ENCODE measurements at regions not wholly inside any gene's neighbourhood (a gene's known extent, or its start where the extent isn't known, plus 50 kb on each side); places are given as distances from the start of the nearest gene placed in this dataset.

DNA sequence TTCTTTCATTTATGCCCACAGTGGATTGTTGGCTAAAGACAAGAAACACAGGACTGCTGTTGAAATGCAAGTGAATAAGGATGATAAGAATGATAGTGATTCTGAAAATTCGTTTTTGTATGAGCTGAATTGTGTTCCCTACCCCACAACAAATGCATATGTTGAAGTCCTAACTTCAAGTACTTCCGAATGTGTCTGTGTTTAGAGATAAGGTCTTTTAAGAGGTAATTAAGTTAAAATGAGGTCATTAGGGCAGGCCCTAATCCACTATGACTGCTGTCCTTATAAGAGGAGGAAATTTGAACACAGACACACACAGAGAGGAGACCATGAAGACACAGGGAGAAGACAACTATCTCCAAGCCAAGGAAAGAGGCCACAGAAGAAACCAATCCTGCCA lies 126.6 kb upstream of the ACSL4 start:
- ChIA-PET CTCF (interaction anchor here (1.0 kb wide), 1 partner anchor 18 kb away, joined by 3 read pairs; no protein-coding TSS in a partner anchor), POLR2A (no interaction called here)
- no peak overlapping the region for H3K27ac Mint-ChIP-seq (ENCODE audit: unreplicated experiment)
- no peaks in the 10 kb centered on the region for H3K36me3 Mint-ChIP-seq (ENCODE audit: insufficient read depth, unreplicated experiment)
- no peak overlapping the region for H3K4me3 ChIP-seq (ENCODE audit: low read depth, low read length)
- intact Hi-C loops (cut with micrococcal nuclease; ENCODE audit: unreplicated experiment) = loop anchor here (5.0 kb wide), 1 partner anchor 127 kb away; the partner anchor contains the start of gene ACSL4
- DNase-seq = no peak
- H3K4me1 ChIP-seq = no peaks in the 10 kb centered on the region
- no peaks in the 10 kb centered on the region for H3K4me1 Mint-ChIP-seq (ENCODE audit: low read depth, unreplicated experiment)
- no peak overlapping the region for H3K4me3 Mint-ChIP-seq (ENCODE audit: unreplicated experiment)
- no peaks in the 10 kb centered on the region for H3K36me3 ChIP-seq (ENCODE audit: control insufficient read depth, insufficient read depth, low read length)
- H3K9me3 Mint-ChIP-seq (ENCODE audit: unreplicated experiment) = no peaks in the 10 kb centered on the region
- H3K27me3 Mint-ChIP-seq (ENCODE audit: insufficient read depth, unreplicated experiment) = no peaks in the 10 kb centered on the region
- H3K27me3 ChIP-seq (replicated peaks; ENCODE audit: control insufficient read depth, insufficient read depth, low read length) = no peaks in the 10 kb centered on the region
- no peak for TF ChIP-seq CTCF (IDR thresholded peaks at IDR 0.05; ENCODE audit: insufficient read depth in 1 of 2, low read depth in 1 of 2, low read length in 1 of 2, severe bottlenecking in 1 of 2, unreplicated experiment in 1 of 2)
- BruUV-seq (replicated peaks) = no TSS peak
- no peaks in the 10 kb centered on the region for H3K9me3 ChIP-seq

DNA sequence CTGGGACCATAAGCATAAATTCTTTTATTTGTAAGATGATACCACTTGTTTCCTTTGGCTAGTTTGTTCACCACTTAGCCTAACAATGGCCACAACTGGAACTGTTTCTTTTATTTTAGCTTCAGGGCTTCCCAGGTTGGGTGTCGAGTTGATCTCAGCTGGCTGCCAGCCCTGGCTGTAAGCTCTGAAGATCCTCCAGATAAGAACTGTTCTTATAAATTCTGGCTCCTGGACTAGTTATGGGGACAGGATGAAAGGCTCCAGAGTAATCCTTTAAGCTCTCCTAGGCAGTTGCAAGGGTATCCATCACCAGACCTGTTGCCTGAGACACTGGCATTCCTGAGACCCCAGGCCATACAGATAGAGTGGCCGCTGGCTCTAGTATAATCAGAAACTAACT lies 129.4 kb upstream of the ACSL4 start:
- H3K9me3 Mint-ChIP-seq (ENCODE audit: unreplicated experiment) = no peaks in the 10 kb centered on the region
- Histone ChIP-seq H3K36me3 (ENCODE audit: control insufficient read depth, insufficient read depth, low read length) (no peaks in the 10 kb centered on the region), H3K4me1 (no peaks in the 10 kb centered on the region), H3K27me3 (replicated peaks; ENCODE audit: control insufficient read depth, insufficient read depth, low read length) (no peaks in the 10 kb centered on the region), H3K4me3 (ENCODE audit: low read depth, low read length) (no peak overlapping the region), H3K9me3 (no peaks in the 10 kb centered on the region)
- no peaks in the 10 kb centered on the region for H3K36me3 Mint-ChIP-seq (ENCODE audit: insufficient read depth, unreplicated experiment)
- POLR2A ChIA-PET = interaction anchor here (0.6 kb wide), 1 partner anchor 325 kb away, joined by 4 read pairs; no protein-coding TSS in a partner anchor
- DNase-seq = no peak
- intact Hi-C loops (cut with micrococcal nuclease; ENCODE audit: unreplicated experiment) = no loop called here
- no peaks in the 10 kb centered on the region for H3K27me3 Mint-ChIP-seq (ENCODE audit: insufficient read depth, unreplicated experiment)
- CTCF ChIA-PET = interaction anchor here (1.2 kb wide), 1 partner anchor 149 kb away, joined by 3 read pairs; no protein-coding TSS in a partner anchor
- no peak overlapping the region for H3K27ac Mint-ChIP-seq (ENCODE audit: unreplicated experiment)
- no peak for TF ChIP-seq CTCF (IDR thresholded peaks at IDR 0.05; ENCODE audit: insufficient read depth in 1 of 2, low read depth in 1 of 2, low read length in 1 of 2, severe bottlenecking in 1 of 2, unreplicated experiment in 1 of 2)
- no TSS peak for BruUV-seq (replicated peaks)
- H3K4me3 Mint-ChIP-seq (ENCODE audit: unreplicated experiment) = no peak overlapping the region
- H3K4me1 Mint-ChIP-seq (ENCODE audit: low read depth, unreplicated experiment) = peaks cover 8% of the 10 kb centered on the region

DNA sequence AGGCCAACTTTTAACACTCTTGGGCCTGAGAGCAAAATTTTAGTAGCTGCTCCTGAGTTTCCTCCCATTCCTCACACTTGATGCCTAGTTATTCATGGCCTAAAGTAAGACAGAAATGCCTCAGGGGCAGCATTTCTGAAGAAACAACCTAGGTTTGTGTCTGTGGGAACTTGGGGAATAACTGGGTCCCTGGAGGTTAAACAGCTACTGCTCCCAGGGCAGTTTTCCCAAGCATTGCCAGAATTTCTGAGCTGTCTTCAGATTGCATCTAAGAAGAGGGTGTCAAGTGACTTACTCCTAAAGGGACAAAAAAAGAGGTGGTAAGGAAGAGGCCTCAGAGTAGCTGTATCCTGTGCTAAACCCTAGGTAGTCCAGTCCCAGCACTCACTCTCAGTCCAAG lies 130.8 kb upstream of the ACSL4 start:
- TF ChIP-seq CTCF (IDR thresholded peaks at IDR 0.05; ENCODE audit: insufficient read depth in 1 of 2, low read depth in 1 of 2, low read length in 1 of 2, severe bottlenecking in 1 of 2, unreplicated experiment in 1 of 2) = no peak
- Histone ChIP-seq H3K9me3 (no peaks in the 10 kb centered on the region), H3K4me1 (no peaks in the 10 kb centered on the region), H3K4me3 (ENCODE audit: low read depth, low read length) (no peak overlapping the region), H3K36me3 (ENCODE audit: control insufficient read depth, insufficient read depth, low read length) (no peaks in the 10 kb centered on the region), H3K27me3 (replicated peaks; ENCODE audit: control insufficient read depth, insufficient read depth, low read length) (no peaks in the 10 kb centered on the region)
- CTCF ChIA-PET = interaction anchor here (1.5 kb wide), 1 partner anchor 27 kb away, joined by 5 read pairs; no protein-coding TSS in a partner anchor
- Mint-ChIP-seq H3K4me3 (ENCODE audit: unreplicated experiment) (no peak overlapping the region), H3K36me3 (ENCODE audit: insufficient read depth, unreplicated experiment) (no peaks in the 10 kb centered on the region), H3K9me3 (ENCODE audit: unreplicated experiment) (no peaks in the 10 kb centered on the region), H3K4me1 (ENCODE audit: low read depth, unreplicated experiment) (peaks cover 8% of the 10 kb centered on the region), H3K27ac (ENCODE audit: unreplicated experiment) (no peak overlapping the region), H3K27me3 (ENCODE audit: insufficient read depth, unreplicated experiment) (no peaks in the 10 kb centered on the region)
- no TSS peak for BruUV-seq (replicated peaks)
- intact Hi-C loops (cut with micrococcal nuclease; ENCODE audit: unreplicated experiment) = no loop called here
- DNase-seq = no peak
- POLR2A ChIA-PET = no interaction called here
